ENCODE measurements at regions not wholly inside any gene's neighbourhood (a gene's known extent, or its start where the extent isn't known, plus 50 kb on each side); places are given as distances from the start of the nearest gene placed in this dataset.

DNA sequence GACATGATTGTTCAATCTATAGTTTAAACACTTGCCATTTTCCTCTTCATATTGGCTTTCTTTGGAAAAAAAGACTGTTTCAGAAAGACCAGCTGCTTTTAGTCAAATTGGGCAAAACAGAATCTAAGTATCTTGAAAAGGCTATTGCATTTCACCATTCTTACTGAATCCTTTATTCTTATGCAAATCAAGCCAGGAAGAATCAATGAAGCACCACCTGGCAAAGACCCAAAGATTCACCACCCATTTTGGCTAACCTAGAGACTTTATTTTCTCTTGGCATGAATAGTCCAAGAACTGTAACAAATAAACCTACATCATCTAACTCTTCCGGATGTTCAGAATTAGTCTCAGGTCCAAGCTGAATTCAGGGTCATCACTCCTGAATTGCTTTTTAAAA is 71.3 kb upstream of the EYA4 start:
- TF ChIP-seq, protein P1, sequence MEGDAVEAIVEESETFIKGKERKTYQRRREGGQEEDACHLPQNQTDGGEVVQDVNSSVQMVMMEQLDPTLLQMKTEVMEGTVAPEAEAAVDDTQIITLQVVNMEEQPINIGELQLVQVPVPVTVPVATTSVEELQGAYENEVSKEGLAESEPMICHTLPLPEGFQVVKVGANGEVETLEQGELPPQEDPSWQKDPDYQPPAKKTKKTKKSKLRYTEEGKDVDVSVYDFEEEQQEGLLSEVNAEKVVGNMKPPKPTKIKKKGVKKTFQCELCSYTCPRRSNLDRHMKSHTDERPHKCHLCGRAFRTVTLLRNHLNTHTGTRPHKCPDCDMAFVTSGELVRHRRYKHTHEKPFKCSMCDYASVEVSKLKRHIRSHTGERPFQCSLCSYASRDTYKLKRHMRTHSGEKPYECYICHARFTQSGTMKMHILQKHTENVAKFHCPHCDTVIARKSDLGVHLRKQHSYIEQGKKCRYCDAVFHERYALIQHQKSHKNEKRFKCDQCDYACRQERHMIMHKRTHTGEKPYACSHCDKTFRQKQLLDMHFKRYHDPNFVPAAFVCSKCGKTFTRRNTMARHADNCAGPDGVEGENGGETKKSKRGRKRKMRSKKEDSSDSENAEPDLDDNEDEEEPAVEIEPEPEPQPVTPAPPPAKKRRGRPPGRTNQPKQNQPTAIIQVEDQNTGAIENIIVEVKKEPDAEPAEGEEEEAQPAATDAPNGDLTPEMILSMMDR (IDR thresholded peaks at IDR 0.05) = no peak
- TF ChIP-seq EZH2 (IDR thresholded peaks at IDR 0.05; ENCODE audit: borderline replicate concordance, insufficient read depth, low read depth, low read length, poor library complexity, severe bottlenecking) = no peak
